Transverse colon (tissue), 4 donors: ENCODE measurements at regions not wholly inside any gene's neighbourhood (a gene's known extent, or its start where the extent isn't known, plus 50 kb on each side); places are given as distances from the start of the nearest gene placed in this dataset.

Source experiments
- DNase-seq: peaks from one replicate; pipeline ENCODE4 v3.0.0-alpha.2; 2019
- H3K27ac ChIP-seq, 4 donors: fragments of 200-600 bp; sonication (generic); 2 replicates each; pipeline ENCODE4 v1.5.1; 2016 to 2018; ENCODE audit warnings: inconsistent platforms in 4 of 4
- H3K27me3 ChIP-seq: fragments of 200-600 bp; sonication (generic); 2 replicates; pipeline ENCODE4 v1.5.1; 2017; ENCODE audit warnings: inconsistent platforms
- H3K36me3 ChIP-seq, 4 donors: fragments of 200-600 bp; sonication (generic); 2 replicates each; pipeline ENCODE4 v1.5.1; 2017 to 2019; ENCODE audit warnings: inconsistent platforms in 4 of 4
- H3K4me1 ChIP-seq, 4 donors: fragments of 200-600 bp; sonication (generic); 2 replicates each; pipeline ENCODE4 v1.5.1; 2017 to 2020; ENCODE audit warnings: inconsistent platforms in 4 of 4
- H3K4me3 ChIP-seq, 4 donors: fragments of 200-600 bp; sonication (generic); 1 replicate in 1 of 4; 2 replicates in 3 of 4; pipeline versions ENCODE4 v1.5.1 to v1.6.1; 2017 to 2019; ENCODE audit warnings: inconsistent platforms in 4 of 4
- H3K9me3 ChIP-seq, 2 donors: fragments of 200-600 bp; sonication (generic); 2 replicates each; pipeline ENCODE4 v1.5.1; 2017 to 2019; ENCODE audit warnings: inconsistent platforms in 2 of 2
- CTCF ChIP-seq, 5 experiments: fragments of 200-600 bp in 3 of 5; fragments of 450-650 bp in 2 of 5; sonication (generic) in 3 of 5; IDR thresholded peaks; 1 replicate in 2 of 5; 2 replicates in 3 of 5; pipeline ENCODE4 v1.5.1; 2016 to 2017; ENCODE audit warnings: antibody characterized with exemption in 5 of 5, inconsistent platforms in 3 of 5, mild to moderate bottlenecking in 2 of 5, moderate library complexity in 1 of 5
- EP300 ChIP-seq: sonication (generic); formaldehyde crosslinking; IDR thresholded peaks from one replicate; pipeline ENCODE4 v1.6.1; 2017; ENCODE audit warnings: antibody characterized with exemption, low read depth
- POLR2A ChIP-seq: fragments of 450-650 bp; IDR thresholded peaks from one replicate; pipeline ENCODE4 v1.6.1; 2016; ENCODE audit warnings: antibody characterized with exemption, mild to moderate bottlenecking, moderate library complexity
- POLR2AphosphoS5 ChIP-seq, 3 donors: sonication (generic); formaldehyde crosslinking; IDR thresholded peaks; one replicate each; pipeline ENCODE4 v1.6.1; 2016; ENCODE audit warnings: antibody characterized with exemption in 3 of 3
- WGBS, 2 donors: methylation state at CpG; one replicate each; pipeline ENCODE4 v1.1.5; 2018; ENCODE audit warnings: low coverage in 1 of 2; 5-methylcytosine and 5-hydroxymethylcytosine counted together
- in situ Hi-C, 4 donors: fragments of 200-750 bp; cut with MboI; loops; one replicate each; pipeline versions ENCODE4 v1.15.0 to v1.15.1; 2017; ENCODE audit warnings: low sequenced_read_pairs in 3 of 4, low pct_ligation_motif_present in 1 of 4, low pct_unique_long_range_greater_than_20kb in 1 of 4
- intact Hi-C: fragments of 100-400 bp; cut with DNase I; formaldehyde crosslinking; loops from one replicate; pipeline ENCODE4 v1.15.1; 2023; ENCODE audit warnings: low total_unique reads

- in situ Hi-C loops (no loop called here), intact Hi-C loops (no loop called here)
- Histone ChIP-seq H3K4me1 (no peaks in the 10 kb centered on the region), H3K9me3 (no peaks in the 10 kb centered on the region), H3K4me3 (no peak overlapping the region), H3K36me3 (no peaks in the 10 kb centered on the region), H3K27me3 (no peaks in the 10 kb centered on the region), H3K27ac (no peak overlapping the region)
- DNase-seq: no peak
- no peak for TF ChIP-seq EP300
- no peak for TF ChIP-seq CTCF (IDR thresholded peaks at IDR 0.05)
- TF ChIP-seq POLR2A: no peak
Observed at GRCh38 chr12:25746131-25746530, 193.0 kb upstream of the LMNTD1 start.

- Histone ChIP-seq H3K4me3 (no peak overlapping the region), H3K36me3 (no peaks in the 10 kb centered on the region), H3K4me1 (peaks cover 0 to 12% (median 6%) of the 10 kb centered on the region in 4 donors), H3K27me3 (no peaks in the 10 kb centered on the region), H3K9me3 (no peaks in the 10 kb centered on the region), H3K27ac (no peak overlapping the region)
- TF ChIP-seq CTCF (IDR thresholded peaks at IDR 0.05) (no peak), POLR2A (no peak), EP300 (no peak), POLR2AphosphoS5 (IDR thresholded peaks at IDR 0.05) (no peak)
- DNase-seq: no peak
- intact Hi-C loops (no loop called here), in situ Hi-C loops (no loop called here)
- WGBS, 2 donors: 31 to 33% methylated on average over 1 of the region's 1 CpG
Observed at GRCh38 chr12:25752710-25753309, 199.7 kb upstream of the LMNTD1 start.

DNA sequence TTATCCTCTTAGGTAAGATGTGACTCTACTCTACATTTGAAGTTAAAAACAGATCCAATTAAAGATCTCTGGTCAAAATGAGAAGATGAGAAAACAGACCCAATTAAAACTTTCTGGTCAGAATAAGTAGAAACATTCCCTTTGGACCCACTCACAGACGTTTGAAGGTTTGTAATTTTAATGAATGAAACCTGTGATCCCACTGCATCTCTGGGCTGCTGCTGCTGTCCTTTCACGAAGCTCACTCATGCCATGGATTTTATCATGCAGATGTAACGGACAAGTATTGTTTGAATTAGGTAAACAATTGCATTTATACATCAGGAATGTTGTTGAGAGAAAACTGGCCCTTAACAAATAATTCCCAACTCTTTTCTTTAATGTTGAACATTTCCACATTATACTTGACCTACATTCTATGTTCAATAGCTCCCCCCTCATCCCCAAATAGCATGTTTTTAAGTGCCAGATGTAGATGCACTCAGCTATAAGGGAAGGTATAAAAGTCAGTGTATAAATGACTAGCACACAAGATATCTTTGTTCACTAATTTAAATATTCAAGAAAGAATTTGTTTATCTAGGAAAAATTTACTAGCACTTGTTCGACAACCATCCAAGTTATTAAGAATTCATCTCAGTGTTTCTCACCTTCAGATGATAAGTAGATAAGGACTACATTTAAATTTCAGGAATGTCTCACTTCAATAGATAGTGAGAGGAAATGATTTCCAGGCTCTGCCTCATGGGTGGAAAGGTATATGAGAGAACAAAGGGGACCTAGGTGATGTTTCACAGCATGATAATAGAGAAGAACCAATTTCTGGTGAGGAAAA, 202.3 kb upstream of the LMNTD1 start:
- WGBS, 2 donors: 62 to 88% methylated on average over 3 to 4 of the region's 4 CpGs
- H3K36me3 ChIP-seq: no peaks in the 10 kb centered on the region
- no peaks in the 10 kb centered on the region for H3K9me3 ChIP-seq
- no peak overlapping the region for H3K27ac ChIP-seq
- H3K4me1 ChIP-seq: peaks cover 0 to 12% (median 6%) of the 10 kb centered on the region in 4 donors
- intact Hi-C loops: no loop called here
- in situ Hi-C loops: no loop called here
- no peak overlapping the region for H3K4me3 ChIP-seq
- DNase-seq: no peak
- no peak for TF ChIP-seq EP300
- no peak for TF ChIP-seq POLR2AphosphoS5 (IDR thresholded peaks at IDR 0.05)
- no peak for TF ChIP-seq CTCF (IDR thresholded peaks at IDR 0.05)
- TF ChIP-seq POLR2A: no peak
- no peaks in the 10 kb centered on the region for H3K27me3 ChIP-seq

DNA sequence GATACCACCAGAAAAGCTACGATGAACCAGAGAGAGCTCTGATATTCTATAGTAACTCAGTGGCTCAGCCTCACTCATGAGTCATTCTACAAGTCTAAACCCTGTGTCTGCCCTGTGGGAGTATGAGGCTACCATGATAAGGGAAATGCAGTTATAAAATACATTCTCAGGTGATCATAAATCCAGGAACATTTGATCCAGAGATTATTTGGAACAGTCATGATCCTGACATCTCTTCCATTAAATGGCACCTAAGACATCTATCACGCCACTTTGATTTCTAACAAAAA, 202.6 kb upstream of the RASSF8 start:
- Histone ChIP-seq H3K4me3 (no peak overlapping the region), H3K9me3 (no peaks in the 10 kb centered on the region), H3K27ac (no peak overlapping the region), H3K36me3 (no peaks in the 10 kb centered on the region), H3K27me3 (no peaks in the 10 kb centered on the region), H3K4me1 (peaks cover 0 to 12% (median 6%) of the 10 kb centered on the region in 4 donors)
- in situ Hi-C loops (no loop called here), intact Hi-C loops (no loop called here)
- TF ChIP-seq EP300 (no peak), CTCF (IDR thresholded peaks at IDR 0.05) (no peak), POLR2AphosphoS5 (IDR thresholded peaks at IDR 0.05) (no peak), POLR2A (no peak)
- WGBS, 2 donors: 88 to 94% methylated on average over 1 to 2 of the region's 2 CpGs
- DNase-seq: no peak
